ENCODE measurements at regions not wholly inside any gene's neighbourhood (a gene's known extent, or its start where the extent isn't known, plus 50 kb on each side); places are given as distances from the start of the nearest gene placed in this dataset.
"Not testable (repeated sequence)": the region's sequence is repeated elsewhere in the genome, so short reads cannot be mapped to it uniquely, and the experiment has no call there.

- TF ChIP-seq CTCF (conservative IDR thresholded peaks at IDR 0.05; ENCODE audit: low read depth, low read length); EZH2phosphoT487 (IDR thresholded peaks at IDR 0.05; ENCODE audit: borderline replicate concordance, low read length): not testable (repeated sequence)
Measured at GRCh38 chr2:220779076-220779475, 793.0 kb downstream of the EPHA4 start.
